TTC549 (cell line): ENCODE measurements at regions not wholly inside any gene's neighbourhood (a gene's known extent, or its start where the extent isn't known, plus 50 kb on each side); places are given as distances from the start of the nearest gene placed in this dataset.
"Not testable (repeated sequence)": the region's sequence is repeated elsewhere in the genome, so short reads cannot be mapped to it uniquely, and the experiment has no call there.

ENCODE experiments used
- FAIRE-seq: peaks from 2 replicates; lab custom pipeline; 2012; peaks lifted over from hg19 to GRCh38; lab: Jason Lieb, UNC

DNA sequence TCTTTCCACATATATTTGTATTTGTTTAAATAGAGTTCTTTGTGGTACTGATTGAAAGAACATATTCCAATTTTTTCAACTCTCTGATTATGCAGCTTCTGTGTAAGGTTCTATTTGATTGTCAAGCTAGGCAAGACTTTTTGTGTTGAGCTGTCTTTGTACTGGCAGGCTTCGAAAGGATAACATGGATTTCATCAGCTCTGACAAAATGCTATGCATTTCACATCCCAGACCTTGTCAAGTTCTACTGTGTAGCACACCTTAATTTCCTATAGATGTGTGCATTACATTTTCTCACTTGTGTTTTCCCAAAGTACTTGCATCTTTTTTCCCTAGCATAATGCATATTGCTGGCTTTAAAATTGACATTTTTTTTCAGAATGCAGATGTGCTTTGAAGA is 555.0 kb upstream of the GYPC start:
- no peak for FAIRE-seq

GRCh38 chr2:126106006-126106405 is 550.0 kb upstream of the GYPC start:
- FAIRE-seq = no peak

GRCh38 chr2:126107883-126108282 is 548.1 kb upstream of the GYPC start:
- FAIRE-seq = no peak

GRCh38 chr2:126115975-126116374 is 540.0 kb upstream of the GYPC start:
- no peak for FAIRE-seq

DNA sequence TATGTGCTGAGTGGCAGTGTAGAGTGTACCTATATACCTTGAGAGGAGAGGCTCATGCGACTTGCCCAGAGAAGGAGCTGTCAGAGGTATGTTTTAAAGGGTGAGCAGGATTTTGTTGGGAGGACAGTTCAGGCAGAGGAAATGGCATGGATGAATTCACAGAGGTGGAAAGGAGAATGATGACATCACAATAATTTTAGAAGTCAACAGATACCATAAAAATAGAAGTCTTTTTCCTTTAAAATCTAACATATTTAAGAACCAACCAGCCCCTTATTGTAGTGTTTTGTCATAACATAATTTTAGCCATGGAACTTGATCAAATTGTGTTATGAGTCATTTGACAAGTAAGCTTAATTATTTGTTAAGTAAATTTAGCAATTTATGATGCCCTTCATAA is 538.1 kb upstream of the GYPC start:
- no peak for FAIRE-seq

- FAIRE-seq = no peak
Observed at GRCh38 chr2:126145752-126146151, 510.2 kb upstream of the GYPC start.

DNA sequence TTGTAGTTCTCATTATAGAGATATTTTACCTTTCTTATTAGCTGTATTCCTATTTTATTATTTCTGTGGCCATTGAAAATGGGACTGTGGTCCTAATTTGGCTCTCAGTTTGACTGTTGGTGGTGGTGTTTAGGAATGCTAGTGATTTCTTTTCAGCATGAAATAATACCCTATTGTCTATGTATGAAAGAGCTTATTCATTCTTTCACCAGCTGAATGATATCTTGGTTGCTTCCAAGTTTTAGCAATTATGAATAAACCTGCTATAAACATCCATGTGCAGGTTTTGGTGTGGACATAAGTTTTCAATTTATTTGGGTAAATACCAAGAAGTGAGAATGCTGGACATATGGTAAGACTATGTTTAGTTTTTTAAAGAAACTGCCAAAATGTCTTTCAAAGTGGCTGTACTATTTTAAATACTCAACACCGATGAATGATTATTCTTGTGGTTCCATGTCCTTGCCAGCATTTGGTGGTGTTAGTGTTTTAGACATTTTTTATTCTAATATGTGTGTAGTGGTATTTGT is 501.6 kb upstream of the GYPC start:
- FAIRE-seq = no peak

- not testable (repeated sequence) for FAIRE-seq
Observed at GRCh38 chr2:126160950-126161349, 495.0 kb upstream of the GYPC start.

DNA sequence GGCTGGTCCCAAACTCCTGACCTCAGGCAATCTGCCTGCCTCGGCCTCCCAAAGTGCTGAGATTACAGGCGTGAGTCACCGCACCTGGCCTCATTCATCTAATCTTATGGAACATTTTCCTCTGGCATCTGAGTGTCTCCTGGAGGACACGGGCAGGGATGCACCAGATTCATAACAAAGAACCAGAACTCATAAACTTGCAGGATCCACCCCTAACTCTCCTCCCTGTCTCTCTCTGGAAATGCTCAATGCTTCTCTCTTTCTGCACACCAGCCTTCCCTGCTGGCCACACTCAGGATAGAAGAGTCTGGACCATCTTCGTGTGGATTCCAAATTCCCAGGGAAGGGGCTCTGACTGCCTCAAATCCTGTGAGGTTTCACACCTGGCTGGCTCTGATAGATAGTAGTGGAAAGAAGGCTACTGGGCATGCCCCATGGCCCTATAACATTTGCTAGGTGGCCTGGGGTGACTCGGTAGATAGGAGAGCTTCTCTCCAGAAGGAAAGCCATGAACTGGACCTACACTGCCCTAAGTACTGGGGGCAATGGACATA is 483.2 kb upstream of the GYPC start:
- FAIRE-seq = no peak

- FAIRE-seq = no peak
Observed at GRCh38 chr2:126175222-126175621, 480.7 kb upstream of the GYPC start.

DNA sequence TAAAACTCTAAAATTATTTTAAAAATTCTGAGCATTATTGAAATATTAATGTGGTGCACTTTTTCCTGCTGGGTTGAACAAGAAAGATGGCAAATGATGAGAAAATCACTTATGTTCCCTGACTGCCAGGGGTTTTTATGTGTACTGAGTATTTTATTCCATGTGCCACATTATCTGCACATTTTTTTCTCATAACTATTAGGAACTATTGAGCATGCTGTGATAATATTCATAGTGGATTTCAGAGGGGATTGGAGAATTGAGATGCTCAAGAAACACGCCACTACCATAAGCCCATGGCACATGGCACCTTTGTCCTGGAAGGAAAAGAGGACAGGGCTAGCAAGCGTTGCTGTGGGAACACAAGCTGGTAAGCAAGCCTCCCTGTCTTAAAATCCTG is 478.5 kb upstream of the GYPC start:
- no peak for FAIRE-seq

GRCh38 chr2:126187668-126188067 is 468.3 kb upstream of the GYPC start:
- FAIRE-seq = no peak

- no peak for FAIRE-seq
Observed at GRCh38 chr2:126189527-126189926, 466.4 kb upstream of the GYPC start.

DNA sequence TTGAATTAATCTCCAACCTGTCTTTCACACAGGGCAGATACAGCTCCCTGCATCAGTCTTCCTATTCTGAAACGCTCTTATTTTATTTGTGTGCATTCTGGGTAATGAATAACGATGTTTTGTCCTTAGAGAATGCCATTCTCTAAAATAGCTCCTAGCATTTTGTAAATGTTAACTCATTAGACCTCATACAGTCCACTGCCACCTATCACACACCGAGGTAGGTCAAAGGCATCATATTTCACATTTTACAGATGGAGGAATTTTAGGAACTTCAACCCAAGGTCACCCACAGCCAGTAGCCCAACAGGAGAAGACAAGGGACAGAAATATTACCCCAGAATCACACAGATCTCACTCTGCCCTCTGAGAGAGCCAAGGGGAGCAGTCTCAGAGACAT is 455.4 kb upstream of the GYPC start:
- no peak for FAIRE-seq

GRCh38 chr2:126208266-126208665 is 447.7 kb upstream of the GYPC start:
- FAIRE-seq = no peak

DNA sequence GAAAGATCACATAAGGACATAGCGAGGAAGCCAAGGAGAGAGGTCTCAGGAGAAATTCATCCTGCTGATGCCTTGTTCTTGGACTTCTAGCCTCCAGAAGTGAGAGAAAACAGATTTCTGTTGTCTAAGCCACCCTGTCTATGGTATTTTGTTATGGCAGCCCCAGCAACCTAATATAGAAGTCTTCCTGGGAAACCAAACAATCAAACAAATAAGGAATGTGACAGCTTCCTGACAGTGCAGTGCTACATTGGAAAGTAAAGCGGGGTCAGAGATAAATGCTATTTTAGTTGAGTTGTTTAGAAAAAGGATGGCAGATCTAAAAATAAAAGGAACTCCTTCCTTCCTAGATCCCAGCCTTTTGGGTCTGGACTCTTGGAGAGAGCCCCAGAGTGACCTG is 443.2 kb upstream of the GYPC start:
- FAIRE-seq = no peak

DNA sequence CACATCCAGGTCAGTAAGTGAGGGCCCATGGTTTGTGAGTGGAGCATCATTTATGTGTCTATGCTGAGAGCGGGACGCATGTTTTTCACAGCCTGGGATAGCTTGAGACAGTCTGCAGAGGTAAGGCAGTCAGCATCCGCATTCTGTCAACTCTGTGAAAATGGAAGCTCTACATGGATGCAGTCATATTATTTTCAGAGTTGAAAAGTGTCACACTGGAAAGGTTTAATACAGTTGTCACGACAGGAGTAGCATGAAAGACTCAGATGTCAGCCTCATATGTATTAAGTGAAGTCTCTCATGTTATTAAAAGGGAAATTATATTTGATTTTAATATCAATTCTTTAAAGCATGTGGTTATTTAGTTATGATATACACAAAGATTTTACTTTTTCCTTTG is 436.9 kb upstream of the GYPC start:
- no peak for FAIRE-seq

GRCh38 chr2:126220331-126220730 is 435.6 kb upstream of the GYPC start:
- no peak for FAIRE-seq

DNA sequence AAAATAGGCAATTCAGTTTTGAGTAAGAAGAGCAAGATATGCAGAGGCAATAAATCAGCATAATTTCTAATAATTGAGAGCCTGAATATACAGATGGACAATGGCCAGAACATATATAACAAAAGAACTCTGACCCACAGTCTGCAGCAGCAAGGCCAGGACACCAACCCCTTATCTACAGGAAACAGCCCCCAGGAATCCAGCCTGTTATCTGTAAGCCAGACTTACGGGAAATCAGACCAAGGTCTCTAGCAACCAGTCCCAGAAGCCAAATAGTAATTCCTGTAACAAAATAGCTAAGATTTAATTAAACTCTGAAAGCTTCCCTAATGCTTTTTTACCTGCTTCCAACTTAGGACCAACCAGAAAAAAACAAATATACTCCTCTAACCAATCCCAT is 434.5 kb upstream of the GYPC start:
- FAIRE-seq = no peak

DNA sequence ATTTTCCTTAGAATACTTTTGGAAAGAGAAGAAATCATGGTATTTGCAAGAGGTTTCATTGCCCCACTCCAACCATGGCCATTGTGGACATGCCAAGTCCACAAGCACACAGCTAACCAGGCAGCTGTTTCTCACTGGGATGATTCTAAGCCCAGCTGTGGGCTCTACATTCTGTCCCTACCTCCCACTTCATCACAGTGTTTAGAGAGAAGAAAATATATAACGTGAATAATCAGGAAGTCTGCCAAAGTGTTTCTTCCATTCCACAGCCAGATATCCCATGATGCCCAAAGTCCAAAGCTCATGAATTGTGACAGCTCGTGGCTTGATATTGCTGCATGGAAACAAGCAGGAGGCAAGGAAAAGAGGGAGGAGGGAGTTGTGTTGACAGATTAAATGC is 433.7 kb upstream of the GYPC start:
- no peak for FAIRE-seq

- no peak for FAIRE-seq
Observed at GRCh38 chr2:126224776-126225175, 431.2 kb upstream of the GYPC start.

DNA sequence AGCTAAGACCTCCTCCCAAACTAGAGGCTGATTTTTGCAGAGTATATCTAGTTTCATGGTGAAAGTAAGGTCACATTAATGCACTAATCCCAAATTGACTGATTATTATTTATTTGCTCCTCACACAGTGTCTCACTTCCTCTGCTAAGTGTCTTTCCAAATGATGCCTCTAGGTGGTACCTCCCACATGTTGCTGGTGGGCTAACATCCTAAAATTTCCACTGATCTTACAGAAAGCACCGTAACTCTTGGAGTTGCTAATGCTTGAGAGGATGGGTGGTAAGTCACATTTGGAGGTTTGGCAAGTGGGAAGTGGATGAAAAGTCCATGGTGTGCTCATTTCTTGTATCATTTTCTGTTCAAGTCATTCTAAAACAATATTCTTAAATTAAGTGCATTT is 428.7 kb upstream of the GYPC start:
- no peak for FAIRE-seq

DNA sequence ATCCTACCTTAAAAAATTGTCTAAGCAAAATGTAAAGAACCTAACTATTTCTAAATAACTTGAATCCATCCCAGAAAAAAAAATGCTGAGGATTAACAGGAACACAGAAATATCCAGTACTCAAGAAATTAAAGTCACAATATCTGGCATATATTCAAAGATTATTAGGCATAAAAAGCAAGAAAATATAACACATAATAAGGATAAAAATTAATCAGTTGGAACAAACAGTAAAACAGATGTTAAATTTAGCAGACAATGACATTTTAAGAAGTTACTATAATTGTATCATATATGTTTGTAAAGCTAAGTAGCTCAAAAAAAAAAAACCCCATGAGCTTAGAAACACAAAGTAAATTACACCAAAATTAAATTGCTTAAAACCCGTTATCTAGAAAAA is 427.4 kb upstream of the GYPC start:
- FAIRE-seq = no peak

- FAIRE-seq = no peak
Observed at GRCh38 chr2:126238251-126238650, 417.7 kb upstream of the GYPC start.
